ENCODE measurements at regions not wholly inside any gene's neighbourhood (a gene's known extent, or its start where the extent isn't known, plus 50 kb on each side); places are given as distances from the start of the nearest gene placed in this dataset.

GRCh38 chr10:128296253-128297007 is 170.2 kb upstream of the MKI67 start:
- no peak for TF ChIP-seq CTCF (IDR thresholded peaks at IDR 0.05 in 2 of 3, conservative IDR thresholded peaks at IDR 0.05 in 1 of 3; ENCODE audit: borderline replicate concordance in 1 of 3, insufficient read depth in 1 of 3, low read depth in 2 of 3, low read length in 2 of 3)
- TF ChIP-seq YY1 (IDR thresholded peaks at IDR 0.05; ENCODE audit: extremely low read depth, insufficient replicate concordance, low read depth, low read length) = no peak
- no peak for TF ChIP-seq JUND (IDR thresholded peaks at IDR 0.05)
- TF ChIP-seq EZH2 (IDR thresholded peaks at IDR 0.05) = no peak
- TF ChIP-seq SIN3A (IDR thresholded peaks at IDR 0.05; ENCODE audit: low read depth) = no peak
- TF ChIP-seq POLR2A (IDR thresholded peaks at IDR 0.05; ENCODE audit: borderline replicate concordance, extremely low read depth, insufficient read depth, insufficient read length) = no peak
- no peak for TF ChIP-seq SP1 (IDR thresholded peaks at IDR 0.05; ENCODE audit: low read depth)
- no peak for TF ChIP-seq ELF1 (IDR thresholded peaks at IDR 0.05; ENCODE audit: borderline replicate concordance, low read depth)
- no peak for TF ChIP-seq SRF (IDR thresholded peaks at IDR 0.05; ENCODE audit: low read depth)
- no peak for TF ChIP-seq EGR1 (IDR thresholded peaks at IDR 0.05; ENCODE audit: low read depth)
- no peak for TF ChIP-seq ZNF274 (IDR thresholded peaks at IDR 0.05; ENCODE audit: low read depth, low read length)
- no peak for TF ChIP-seq ATF3 (IDR thresholded peaks at IDR 0.05)
- TF ChIP-seq REST (IDR thresholded peaks at IDR 0.05; ENCODE audit: low read depth) = no peak
